H1 (cell line): ENCODE measurements at regions not wholly inside any gene's neighbourhood (a gene's known extent, or its start where the extent isn't known, plus 50 kb on each side); places are given as distances from the start of the nearest gene placed in this dataset.
A peak's percentile ranks its signal among the peaks of the same experiment; 100 is the strongest.

Experiments
- CTCF ChIA-PET: fragments of 300-600 bp; sonication (Branson Sonifier 250); formaldehyde crosslinking; loops from one replicate; lab custom pipeline; 2021; ENCODE audit not compliant: partially characterized antibody; lab: Charles Lee
- POLR2A ChIA-PET: fragments of 300-600 bp; sonication (Branson Sonifier 250); formaldehyde crosslinking; loops from one replicate; lab custom pipeline; 2021; ENCODE audit warnings: inconsistent platforms; ENCODE audit not compliant: partially characterized antibody; lab: Charles Lee
- DNase-seq, 2 experiments: peaks; one replicate each; pipeline versions ENCODE4 v3.0.0 to v3.0.0-alpha.2; 2010 to 2022; ENCODE audit warnings: low spot score in 2 of 2, low read depth in 1 of 2, mixed read lengths in 1 of 2
- FAIRE-seq: peaks from 2 replicates; lab custom pipeline; 2011; peaks lifted over from hg19 to GRCh38; lab: Jason Lieb, UNC
- H2AFZ ChIP-seq: 2 replicates; pipeline ENCODE4 v1.8.1; 2012; ENCODE audit warnings: low read length, inconsistent platforms
- H2AK5ac ChIP-seq: 2 replicates; pipeline ENCODE4 v1.6.1; 2013; ENCODE audit warnings: low read depth, low read length
- H2BK120ac ChIP-seq: replicated peaks from 2 replicates; pipeline ENCODE3; 2013; ENCODE audit warnings: low read depth, low read length, inconsistent platforms
- H2BK12ac ChIP-seq: 2 replicates; pipeline ENCODE4 v1.6.1; 2013; ENCODE audit warnings: low read depth, low read length
- H2BK15ac ChIP-seq: 2 replicates; pipeline ENCODE4 v1.6.1; 2013; ENCODE audit warnings: low read length
- H2BK20ac ChIP-seq: 2 replicates; pipeline ENCODE4 v1.6.1; 2013; ENCODE audit warnings: low read length
- H2BK5ac ChIP-seq: 2 replicates; pipeline ENCODE4 v1.6.1; 2013; ENCODE audit warnings: low read depth, low read length
- H3K14ac ChIP-seq: 2 replicates; pipeline ENCODE4 v1.6.1; 2013; ENCODE audit warnings: inconsistent platforms; ENCODE audit not compliant: insufficient read length
- H3K18ac ChIP-seq: 2 replicates; pipeline ENCODE4 v1.6.1; 2013; ENCODE audit warnings: low read length; ENCODE audit errors: extremely low read depth
- H3K23ac ChIP-seq: 2 replicates; pipeline ENCODE4 v1.6.1; 2013; ENCODE audit warnings: inconsistent platforms; ENCODE audit not compliant: insufficient read length
- H3K23me2 ChIP-seq: 2 replicates; pipeline ENCODE4 v1.6.1; 2013; ENCODE audit warnings: low read depth, low read length
- H3K27ac ChIP-seq: 2 replicates; pipeline ENCODE4 v1.6.1; 2011; ENCODE audit warnings: low read depth, low read length, inconsistent platforms
- H3K27me3 ChIP-seq, 4 experiments: replicated peaks in 1 of 4; 1 replicate in 1 of 4; 2 replicates in 3 of 4; pipeline versions ENCODE4 v1.6.1 to v1.8.1; 2011 to 2013; ENCODE audit warnings: low read length in 3 of 4, mild to moderate bottlenecking in 3 of 4, inconsistent platforms in 2 of 4, mixed read lengths in 2 of 4, moderate library complexity in 1 of 4; ENCODE audit not compliant: control insufficient read depth in 3 of 4, insufficient read depth in 3 of 4; ENCODE audit errors: extremely low read depth in 1 of 4
- H3K36me3 ChIP-seq, 4 experiments: 2 replicates each; pipeline versions ENCODE4 v1.6.1 to v1.8.1; 2011 to 2013; ENCODE audit warnings: mild to moderate bottlenecking in 4 of 4, low read length in 3 of 4, moderate library complexity in 2 of 4, control low read depth in 1 of 4, inconsistent platforms in 1 of 4; ENCODE audit not compliant: insufficient read depth in 4 of 4, control insufficient read depth in 2 of 4
- H3K4ac ChIP-seq: replicated peaks from 2 replicates; pipeline ENCODE3; 2013; ENCODE audit warnings: low read length, low read depth, mixed read lengths, inconsistent platforms; ENCODE audit not compliant: insufficient read length
- H3K4me1 ChIP-seq, 4 experiments: replicated peaks in 1 of 4; 1 replicate in 1 of 4; 2 replicates in 3 of 4; pipeline versions ENCODE4 v1.6.1 to v1.8.1; 2011 to 2013; ENCODE audit warnings: low read length in 3 of 4, inconsistent platforms in 2 of 4, mixed read lengths in 1 of 4; ENCODE audit not compliant: insufficient read depth in 4 of 4, control insufficient read depth in 3 of 4
- H3K4me2 ChIP-seq, 2 experiments: 2 replicates each; pipeline versions ENCODE4 v1.6.1 to v1.8.1; 2011 to 2013; ENCODE audit warnings: low read depth in 2 of 2, low read length in 2 of 2, control low read depth in 1 of 2, inconsistent platforms in 1 of 2, mild to moderate bottlenecking in 1 of 2; ENCODE audit not compliant: insufficient read depth in 1 of 2
- H3K4me3 ChIP-seq, 4 experiments: fragments of 200-600, 300-600 bp in 1 of 4; sonication (generic), shearing (Covaris generic), sonication (Bioruptor Twin) in 1 of 4; 2 replicates each; pipeline versions ENCODE4 v1.5.1 to v1.8.1; 2011 to 2016; ENCODE audit warnings: low read length in 4 of 4, low read depth in 3 of 4, control low read depth in 2 of 4, inconsistent platforms in 2 of 4, mild to moderate bottlenecking in 2 of 4, mixed read lengths in 1 of 4, moderate library complexity in 1 of 4; ENCODE audit not compliant: insufficient read depth in 2 of 4; ENCODE audit errors: extremely low read depth in 1 of 4
- H3K56ac ChIP-seq: replicated peaks from 2 replicates; pipeline ENCODE3; 2013; ENCODE audit warnings: low read depth, mild to moderate bottlenecking, mixed read lengths, low read length, inconsistent platforms; ENCODE audit not compliant: insufficient read length
- H3K79me1 ChIP-seq: 2 replicates; pipeline ENCODE4 v1.6.1; 2013; ENCODE audit warnings: low read depth, low read length, control low read depth
- H3K79me2 ChIP-seq, 2 experiments: 2 replicates each; pipeline versions ENCODE4 v1.6.1 to v1.8.1; 2012 to 2013; ENCODE audit warnings: low read length in 2 of 2, mild to moderate bottlenecking in 2 of 2, inconsistent platforms in 1 of 2; ENCODE audit not compliant: insufficient read depth in 2 of 2, control insufficient read depth in 1 of 2
- H3K9ac ChIP-seq, 4 experiments: replicated peaks in 1 of 4; 1 replicate in 1 of 4; 2 replicates in 3 of 4; pipeline versions ENCODE4 v1.6.1 to v1.8.1; 2011 to 2013; ENCODE audit warnings: low read depth in 3 of 4, low read length in 3 of 4, control low read depth in 2 of 4, mild to moderate bottlenecking in 2 of 4, moderate library complexity in 2 of 4, inconsistent platforms in 1 of 4; ENCODE audit errors: extremely low read depth in 1 of 4
- H3K9me3 ChIP-seq, 2 experiments: 2 replicates each; pipeline versions ENCODE4 v1.6.1 to v1.8.1; 2012 to 2013; ENCODE audit warnings: mild to moderate bottlenecking in 2 of 2, moderate library complexity in 2 of 2, control low read depth in 1 of 2, inconsistent platforms in 1 of 2, low read depth in 1 of 2, low read length in 1 of 2, mixed read lengths in 1 of 2; ENCODE audit not compliant: insufficient read depth in 2 of 2
- H4K20me1 ChIP-seq, 2 experiments: replicated peaks in 1 of 2; 2 replicates each; pipeline versions ENCODE3 to v1.8.1; 2011 to 2013; ENCODE audit warnings: inconsistent platforms in 2 of 2, low read length in 2 of 2, mild to moderate bottlenecking in 1 of 2; ENCODE audit not compliant: insufficient read depth in 2 of 2, control insufficient read depth in 1 of 2
- H4K5ac ChIP-seq: 2 replicates; pipeline ENCODE4 v1.6.1; 2013; ENCODE audit warnings: low read length, low read depth, mixed read lengths, inconsistent platforms; ENCODE audit not compliant: insufficient read length
- H4K8ac ChIP-seq: 2 replicates; pipeline ENCODE4 v1.8.0; 2013; ENCODE audit warnings: mild to moderate bottlenecking, moderate library complexity, low read length, inconsistent platforms; ENCODE audit not compliant: insufficient read depth; ENCODE audit errors: extremely low read depth
- H4K91ac ChIP-seq: replicated peaks from 2 replicates; pipeline ENCODE3; 2013; ENCODE audit warnings: low read length, mixed read lengths, inconsistent platforms; ENCODE audit not compliant: insufficient read length
- EP300 ChIP-seq, 2 experiments: IDR thresholded peaks; 1 replicate in 1 of 2; 2 replicates in 1 of 2; pipeline ENCODE4 v1.6.1; 2011 to 2012; ENCODE audit warnings: low read depth in 2 of 2, low read length in 2 of 2, mild to moderate bottlenecking in 2 of 2, borderline replicate concordance in 1 of 2, inconsistent platforms in 1 of 2, moderate library complexity in 1 of 2
- EZH2 ChIP-seq: fragments of 200-600 bp; sonication (generic); IDR thresholded peaks from 2 replicates; pipeline ENCODE4 v1.7.1; 2012; ENCODE audit warnings: low read depth, mild to moderate bottlenecking, moderate library complexity, low read length, inconsistent platforms; ENCODE audit not compliant: severe bottlenecking
- GABPA ChIP-seq: IDR thresholded peaks from 2 replicates; pipeline ENCODE4 v1.6.1; 2011; ENCODE audit warnings: mild to moderate bottlenecking, low read length, moderate library complexity, borderline replicate concordance; ENCODE audit not compliant: insufficient read depth
- GTF2F1 ChIP-seq: IDR thresholded peaks from 2 replicates; pipeline ENCODE4 v1.6.1; 2012; ENCODE audit warnings: low read depth, low read length, improper control_type of control experiment, borderline replicate concordance
- JUN ChIP-seq: IDR thresholded peaks from 2 replicates; pipeline ENCODE4 v1.6.1; 2011; ENCODE audit warnings: low read depth, mild to moderate bottlenecking, improper control_type of control experiment, low read length
- KDM5A ChIP-seq: fragments of 200-600 bp; IDR thresholded peaks from 2 replicates; pipeline ENCODE4 v1.7.1; 2012; ENCODE audit warnings: mild to moderate bottlenecking, low read length, inconsistent platforms, mixed read lengths
- MAX ChIP-seq: IDR thresholded peaks from 2 replicates; pipeline ENCODE4 v1.6.1; 2012; ENCODE audit warnings: inconsistent platforms
- RAD21 ChIP-seq, 2 experiments: IDR thresholded peaks in 1 of 2; conservative IDR thresholded peaks in 1 of 2; 2 replicates each; pipeline ENCODE4 v1.6.1; 2011; ENCODE audit warnings: low read depth in 2 of 2, low read length in 2 of 2, improper control_type of control experiment in 1 of 2, inconsistent platforms in 1 of 2, mild to moderate bottlenecking in 1 of 2, moderate library complexity in 1 of 2
- RBBP5 ChIP-seq: IDR thresholded peaks from 2 replicates; pipeline ENCODE4 v1.7.1; 2012; ENCODE audit warnings: low read depth, mild to moderate bottlenecking, inconsistent platforms, low read length, moderate library complexity, borderline replicate concordance
- RNF2 ChIP-seq: fragments of 200-900, 300-1000 bp; sonication (generic); IDR thresholded peaks from 2 replicates; pipeline ENCODE4 v1.7.1; 2016; ENCODE audit warnings: borderline replicate concordance, low read depth, mild to moderate bottlenecking, antibody characterized with exemption, low read length; ENCODE audit not compliant: poor library complexity, severe bottlenecking; ENCODE audit errors: missing control alignments
- SAP30 ChIP-seq: fragments of 300-600 bp; sonication (generic); IDR thresholded peaks from 2 replicates; pipeline ENCODE4 v1.7.1; 2012; ENCODE audit warnings: low read length, moderate library complexity, mild to moderate bottlenecking, inconsistent platforms; ENCODE audit not compliant: insufficient read depth, insufficient replicate concordance
- WGBS, 2 experiments: shearing (Covaris generic) in 1 of 2; methylation state at CpG; one replicate each; pipeline versions ENCODE4 v1.1.6 to v1.1.7; 2013 to 2015; ENCODE audit warnings: low lambda C conversion rate in 2 of 2, mixed read lengths in 2 of 2, inconsistent platforms in 1 of 2, low coverage in 1 of 2, missing lambda C conversion rate in 1 of 2; ENCODE audit not compliant: insufficient replicate concordance in 2 of 2, insufficient coverage in 1 of 2, insufficient read length in 1 of 2; ENCODE audit errors: extremely low coverage in 1 of 2, missing lambda C conversion rate in 1 of 2; 5-methylcytosine and 5-hydroxymethylcytosine counted together

GRCh38 chr2:62286089-62286785 is 90.3 kb downstream of the B3GNT2 start:
- H3K9ac ChIP-seq, result no peak overlapping the region
- H4K8ac ChIP-seq, result no peak overlapping the region
- 93% methylated on average over 6 of the region's 6 CpGs; no CpG with 5 or more reads in 1 of the 2 experiments for WGBS, 2 experiments
- no peak overlapping the region; the same call in 1 of the 2 replicates for H2BK20ac ChIP-seq
- H3K27me3 ChIP-seq, result no peaks in the 10 kb centered on the region
- H4K91ac ChIP-seq, result no peak overlapping the region
- H3K23ac ChIP-seq, result no peak overlapping the region
- H3K14ac ChIP-seq, result no peak overlapping the region
- no peaks in the 10 kb centered on the region for H3K79me1 ChIP-seq
- no peak overlapping the region for H3K56ac ChIP-seq
- H2AK5ac ChIP-seq, result peak overlapping the region; percentile 54; the same call in 1 of the 2 replicates
- no peak overlapping the region for H2BK15ac ChIP-seq
- ChIA-PET CTCF (no interaction called here), POLR2A (no interaction called here)
- no peak overlapping the region for H4K5ac ChIP-seq
- no peak overlapping the region for H2AFZ ChIP-seq
- no peaks in the 10 kb centered on the region for H3K79me2 ChIP-seq
- DNase-seq (no peak), FAIRE-seq (no peak)
- no peak overlapping the region for H3K4me2 ChIP-seq
- H3K9me3 ChIP-seq, result peaks cover 17 to 20% of the 10 kb centered on the region in 2 experiments
- no peak overlapping the region for H3K18ac ChIP-seq
- H3K4me1 ChIP-seq, result no peaks in the 10 kb centered on the region
- no peak overlapping the region for H2BK120ac ChIP-seq
- no peak overlapping the region for H3K4ac ChIP-seq
- no peak overlapping the region for H2BK12ac ChIP-seq
- no peak overlapping the region for H3K4me3 ChIP-seq
- H2BK5ac ChIP-seq, result no peak overlapping the region
- H3K23me2 ChIP-seq, result no peaks in the 10 kb centered on the region
- H3K27ac ChIP-seq, result no peak overlapping the region
- no peaks in the 10 kb centered on the region for H4K20me1 ChIP-seq
- H3K36me3 ChIP-seq, result peaks cover 0 to 2% (median 0%) of the 10 kb centered on the region in 4 experiments; a peak in 1 of 8 replicates
- no peak for TF ChIP-seq RAD21 (IDR thresholded peaks at IDR 0.05 in 1 of 2, conservative IDR thresholded peaks at IDR 0.05 in 1 of 2; ENCODE audit: low read depth in 2 of 2, low read length in 2 of 2)
- TF ChIP-seq KDM5A, result no peak
- no peak for TF ChIP-seq RBBP5
- no peak for TF ChIP-seq GABPA
- no peak for TF ChIP-seq EP300 (IDR thresholded peaks at IDR 0.05; ENCODE audit: borderline replicate concordance in 1 of 2, low read depth in 2 of 2, low read length in 2 of 2)
- TF ChIP-seq RNF2, result no peak
- no peak for TF ChIP-seq JUN
- no peak for TF ChIP-seq GTF2F1
- TF ChIP-seq EZH2, result no peak
- no peak for TF ChIP-seq MAX
- no peak for TF ChIP-seq SAP30
